Stimulated activated CD4-positive, alpha-beta T cell treated with anti-CD3 and anti-CD28 coated beads, Interleukin-12 subunit alpha, Interleukin-12 subunit beta, amount 100 ng/mL, for 48 hours (primary cell): ENCODE measurements at regions not wholly inside any gene's neighbourhood (a gene's known extent, or its start where the extent isn't known, plus 50 kb on each side); places are given as distances from the start of the nearest gene placed in this dataset.
"Not testable (repeated sequence)": the region's sequence is repeated elsewhere in the genome, so short reads cannot be mapped to it uniquely, and the experiment has no call there.

Experiments
- DNase-seq, 3 donors: peaks; one replicate each; pipeline ENCODE4 v3.0.0-alpha.2; 2020; ENCODE audit warnings: low read depth in 2 of 3, low spot score in 1 of 3

DNA sequence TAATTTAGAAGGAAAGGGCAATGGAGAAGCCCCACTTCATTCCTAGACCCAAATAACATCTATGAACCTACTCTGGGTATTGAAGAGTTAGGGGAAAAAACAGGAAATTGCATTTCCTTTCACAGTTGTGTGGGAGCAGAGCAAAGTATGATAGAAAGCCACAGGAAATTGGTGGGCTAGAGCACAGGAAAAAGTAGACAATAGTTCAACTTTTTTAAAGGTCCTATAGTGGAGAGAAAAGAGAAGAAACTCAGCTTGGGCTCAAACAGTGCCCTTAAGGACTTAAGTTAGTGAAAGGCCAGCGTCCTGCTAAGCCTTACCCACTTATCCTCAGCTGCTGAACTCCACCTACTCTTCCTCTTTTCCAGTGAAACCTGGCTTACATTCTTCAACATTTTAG, 258.1 kb downstream of the DPY19L2 start:
- DNase-seq = no peak

DNA sequence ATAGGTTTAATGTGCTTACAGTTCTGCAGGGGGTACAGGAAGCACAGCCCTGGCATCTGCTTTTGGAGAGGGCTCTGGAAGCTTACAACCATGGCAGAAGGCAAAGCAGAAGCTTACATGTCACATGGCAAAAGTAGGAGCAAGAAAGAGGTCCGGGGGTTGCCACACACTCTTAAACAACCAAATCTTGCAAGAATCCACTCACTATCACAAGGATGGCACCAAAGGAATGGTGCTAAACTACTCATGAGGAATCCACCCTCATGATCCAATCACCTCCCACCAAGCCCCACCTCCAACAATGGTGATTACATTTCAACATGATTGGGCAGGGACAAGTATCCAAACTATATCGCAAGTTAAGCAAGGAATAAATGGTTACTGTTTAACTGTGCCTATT, 255.8 kb upstream of the AVPR1A start:
- DNase-seq = no peak

DNA sequence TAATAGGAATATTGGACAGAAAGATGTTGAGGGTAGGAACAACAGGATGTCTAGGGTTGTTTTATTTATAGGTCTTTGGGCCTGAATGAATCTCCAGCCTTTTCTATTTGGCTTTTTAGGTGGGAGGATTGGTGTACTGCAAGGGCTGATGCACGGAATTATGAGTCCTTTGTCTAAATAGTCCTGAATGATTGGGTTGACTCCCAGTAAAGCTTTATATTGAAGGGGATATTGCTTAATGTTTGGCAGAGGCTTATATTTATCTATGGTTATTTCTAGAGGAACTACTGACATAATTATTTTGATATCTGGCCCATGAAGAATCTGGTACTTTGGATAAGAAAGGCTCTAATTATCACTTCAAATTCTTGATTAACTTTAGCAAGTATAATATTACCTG, 253.6 kb upstream of the AVPR1A start:
- no peak for DNase-seq

DNA sequence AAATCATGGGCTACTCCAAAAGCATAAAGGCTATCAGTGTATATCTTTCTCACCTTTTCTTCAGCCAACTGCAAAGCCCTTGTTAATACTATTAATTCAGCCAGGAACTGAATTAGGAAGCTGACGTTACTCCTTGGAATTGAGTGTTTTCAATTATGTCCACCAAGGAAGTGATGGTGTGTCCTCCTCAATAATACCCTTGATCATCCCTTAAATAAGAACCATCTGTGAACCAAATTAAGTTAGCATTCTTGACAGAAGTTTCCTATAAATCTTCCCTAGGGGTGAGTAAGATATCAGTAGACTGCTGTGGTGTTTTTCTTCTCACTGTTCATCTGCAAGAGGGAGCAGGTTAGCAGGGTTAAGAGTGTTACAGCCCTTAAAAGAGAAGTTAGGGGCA, 252.3 kb upstream of the AVPR1A start:
- no peak for DNase-seq

DNA sequence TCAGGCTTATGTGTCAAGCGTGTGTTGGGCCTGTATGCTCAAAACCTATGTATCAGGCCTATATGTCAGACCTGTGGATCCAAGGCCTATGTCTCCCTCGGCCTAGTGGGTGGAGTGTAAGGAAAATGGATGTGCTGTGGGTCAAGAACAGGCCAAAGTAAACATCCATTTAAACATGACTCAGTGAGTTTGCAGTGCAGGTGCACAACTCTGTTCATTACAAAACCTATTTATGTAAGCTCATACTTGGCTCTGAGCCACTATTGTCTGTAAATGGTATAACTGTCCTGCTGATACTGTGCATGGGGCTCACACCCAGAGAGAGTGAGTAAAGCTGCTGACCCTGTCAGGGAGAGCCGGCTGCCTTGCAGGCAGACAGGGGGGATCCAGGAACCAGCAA, 249.7 kb upstream of the AVPR1A start:
- no peak for DNase-seq

DNA sequence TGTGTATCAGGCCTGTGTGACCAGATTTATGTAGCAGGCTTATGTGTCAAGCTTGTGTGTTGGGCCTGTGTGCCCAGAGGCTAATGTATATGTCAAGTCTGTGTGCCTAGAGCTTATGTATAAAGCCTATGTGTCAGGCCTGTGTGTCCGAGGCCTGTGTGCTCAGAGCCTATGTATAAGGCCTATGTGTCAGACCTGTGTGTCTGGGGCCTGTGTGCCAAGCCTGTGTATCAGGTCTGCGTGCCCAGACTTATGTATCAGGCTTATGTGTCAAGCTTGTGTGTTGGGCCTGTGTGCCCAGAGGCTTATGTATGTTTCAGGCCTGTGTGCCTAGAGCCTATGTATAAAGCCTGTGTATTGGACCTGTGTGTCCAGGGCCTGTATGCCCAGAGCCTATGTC, 249.3 kb upstream of the AVPR1A start:
- no peak for DNase-seq

DNA sequence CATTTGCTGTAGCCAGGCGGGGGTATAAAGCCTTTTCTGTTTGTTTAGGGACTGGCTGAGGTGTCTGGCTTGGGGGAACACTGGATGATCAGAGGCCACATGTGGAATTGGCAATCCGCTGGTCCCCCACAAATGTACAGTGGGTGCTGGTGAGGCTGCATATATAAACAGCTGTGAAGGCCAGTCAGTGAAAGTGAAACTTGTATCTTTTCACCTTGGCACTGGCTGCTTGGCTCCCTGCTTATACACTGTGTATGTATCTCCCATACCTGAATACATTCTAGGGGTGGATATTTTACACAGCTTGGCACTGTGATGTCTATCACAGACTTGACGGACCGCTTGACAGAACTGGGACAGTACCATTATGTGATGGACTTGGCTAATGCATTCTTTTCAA, 246.8 kb upstream of the AVPR1A start:
- DNase-seq = no peak

DNA sequence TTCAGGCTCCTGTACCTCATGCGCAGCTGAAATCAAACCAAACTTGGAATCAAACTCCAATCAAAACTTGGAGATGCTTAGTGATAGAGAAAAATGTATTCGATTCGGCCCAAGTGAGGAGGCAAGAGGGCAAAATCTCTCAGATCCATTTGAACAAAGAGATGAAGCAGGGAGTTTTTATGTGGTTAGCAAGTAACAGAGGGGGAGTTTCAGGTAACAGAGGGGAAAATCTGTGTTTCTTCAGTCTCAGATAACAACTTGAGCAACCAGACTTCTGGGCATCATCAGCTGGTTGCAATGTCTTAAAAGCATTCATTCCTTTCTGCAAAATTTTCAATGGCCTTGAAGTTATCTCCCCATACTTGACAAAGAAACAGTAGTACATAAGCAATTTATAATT, 245.1 kb upstream of the AVPR1A start:
- no peak for DNase-seq

DNA sequence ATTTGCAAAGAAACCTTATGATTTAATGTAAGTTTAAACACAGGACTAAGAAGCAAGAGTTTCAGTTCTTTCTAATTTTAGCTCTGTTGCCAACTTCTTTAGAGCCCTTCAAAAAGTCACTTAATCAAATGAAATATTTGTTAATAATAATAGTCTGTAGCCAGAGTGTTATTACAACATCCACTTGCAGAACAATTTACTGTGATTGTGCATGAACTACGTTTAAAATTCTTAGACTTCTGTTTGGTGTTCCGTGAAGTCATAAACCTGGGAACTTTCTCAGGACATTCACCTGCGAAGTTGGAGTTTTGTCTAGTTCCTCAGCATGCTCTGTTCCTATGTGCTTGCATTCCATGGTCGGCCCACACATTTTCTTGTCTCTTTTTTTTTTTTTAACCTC, 244.0 kb upstream of the AVPR1A start:
- DNase-seq = no peak

DNA sequence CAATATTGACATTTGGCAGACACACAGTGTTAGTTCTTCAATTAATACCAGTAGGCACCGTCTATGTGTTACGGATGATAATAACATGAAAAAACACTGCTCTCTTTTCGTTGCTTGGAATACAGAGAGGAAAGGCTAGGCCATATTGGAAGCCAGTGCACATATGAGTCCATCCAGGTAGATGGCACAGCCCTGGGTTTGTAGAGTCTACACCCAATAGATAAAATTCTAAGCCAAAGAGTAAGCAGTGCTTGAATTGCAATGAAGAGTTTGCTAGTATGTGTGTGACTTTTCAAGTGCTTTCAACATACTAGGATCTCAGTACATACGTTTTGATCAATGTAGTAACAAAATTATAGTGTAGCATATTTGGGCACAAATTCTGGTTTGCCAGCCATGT, 243.3 kb upstream of the AVPR1A start:
- DNase-seq = no peak

DNA sequence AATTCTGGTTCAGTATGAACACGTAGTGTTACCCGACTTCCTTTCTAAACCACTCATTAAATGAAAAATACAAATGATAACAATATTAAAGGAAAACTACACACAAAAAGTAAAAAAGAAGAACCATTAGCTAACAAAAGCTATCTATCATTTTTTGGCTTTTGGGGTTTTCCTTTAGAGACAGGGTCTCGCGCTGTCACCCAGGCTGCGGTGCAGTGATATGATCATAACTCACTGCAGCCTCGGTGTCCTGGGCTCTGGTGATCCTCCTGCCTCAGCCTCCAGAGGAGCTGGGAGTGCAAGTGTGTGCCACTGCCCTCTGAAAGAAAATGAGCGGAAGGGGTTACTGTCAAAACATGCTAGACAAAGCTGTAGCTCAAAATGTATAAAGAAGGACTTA, 238.2 kb upstream of the AVPR1A start:
- no peak for DNase-seq

DNA sequence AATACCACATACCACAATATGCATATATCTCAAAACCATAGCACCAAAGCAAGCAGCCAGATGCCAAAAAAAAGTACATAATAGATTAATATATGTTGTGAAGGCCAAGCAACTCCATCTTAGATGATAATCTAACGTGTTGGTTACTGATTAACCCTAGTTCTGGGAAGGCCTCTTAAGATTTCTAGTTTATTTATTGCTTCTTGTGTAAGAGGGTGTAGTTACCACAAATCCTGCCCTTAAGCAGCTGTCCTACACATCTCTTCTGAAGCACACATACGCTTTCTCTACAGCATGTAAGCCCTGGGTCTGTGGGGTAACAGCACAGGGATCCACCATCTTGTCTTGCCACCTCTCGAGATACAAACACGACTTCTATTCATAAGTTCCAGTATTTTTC, 236.8 kb upstream of the AVPR1A start:
- no peak for DNase-seq

DNA sequence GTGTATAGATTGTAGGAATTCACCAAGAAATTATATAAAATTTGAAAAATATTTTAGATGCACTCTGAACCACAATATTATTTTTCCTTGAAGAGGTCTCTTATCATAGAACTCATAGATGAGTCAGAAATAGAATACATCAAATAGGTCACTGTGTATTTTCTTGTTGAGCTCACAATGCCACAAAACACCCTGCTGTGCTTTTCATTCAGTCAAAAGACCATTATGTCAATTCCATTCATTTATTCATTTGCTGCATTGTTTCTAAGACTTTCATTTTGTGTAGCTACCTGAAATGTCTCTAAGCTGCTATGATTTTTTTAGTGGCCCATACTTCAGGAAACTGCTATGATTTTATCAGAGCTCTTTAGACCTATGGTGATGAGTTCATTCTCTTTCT, 231.9 kb upstream of the AVPR1A start:
- DNase-seq = no peak

DNA sequence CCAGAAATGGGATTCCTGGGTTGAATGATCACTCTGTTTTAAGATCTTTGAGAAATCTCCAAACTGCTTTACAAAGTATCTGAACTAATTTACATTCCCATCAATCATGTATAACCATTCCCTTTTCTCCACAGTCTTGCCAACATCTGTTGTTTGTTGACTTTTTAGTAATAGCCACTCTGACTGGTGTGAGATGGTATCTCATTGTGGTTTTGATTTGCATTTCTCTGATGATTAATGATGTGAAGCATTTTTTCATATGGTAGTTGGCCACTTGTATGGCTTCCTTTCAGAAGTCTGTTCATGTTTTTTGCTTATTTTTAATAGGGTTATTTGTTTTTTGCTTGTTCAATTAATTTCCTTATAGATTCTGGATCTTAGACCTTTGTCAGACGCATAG, 211.8 kb upstream of the AVPR1A start:
- no peak for DNase-seq

DNA sequence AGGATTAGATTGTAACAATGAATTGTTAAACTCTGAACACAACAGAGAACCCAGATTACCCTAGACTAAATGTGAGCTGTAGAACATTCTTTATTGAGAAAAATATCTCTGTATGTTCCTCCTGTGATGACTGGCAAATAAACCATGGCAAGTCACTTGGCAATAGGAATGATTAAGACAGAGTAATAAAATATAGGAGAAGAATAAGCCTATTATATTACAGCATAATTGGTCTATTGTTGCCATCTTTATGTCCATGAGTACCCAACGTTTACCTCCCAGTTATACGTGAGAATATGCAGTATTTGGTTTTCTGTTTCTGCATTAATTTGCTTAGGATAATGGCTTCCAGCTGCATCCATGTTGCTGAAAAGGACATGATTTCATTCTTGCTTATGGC, 211.2 kb upstream of the AVPR1A start:
- DNase-seq = no peak

DNA sequence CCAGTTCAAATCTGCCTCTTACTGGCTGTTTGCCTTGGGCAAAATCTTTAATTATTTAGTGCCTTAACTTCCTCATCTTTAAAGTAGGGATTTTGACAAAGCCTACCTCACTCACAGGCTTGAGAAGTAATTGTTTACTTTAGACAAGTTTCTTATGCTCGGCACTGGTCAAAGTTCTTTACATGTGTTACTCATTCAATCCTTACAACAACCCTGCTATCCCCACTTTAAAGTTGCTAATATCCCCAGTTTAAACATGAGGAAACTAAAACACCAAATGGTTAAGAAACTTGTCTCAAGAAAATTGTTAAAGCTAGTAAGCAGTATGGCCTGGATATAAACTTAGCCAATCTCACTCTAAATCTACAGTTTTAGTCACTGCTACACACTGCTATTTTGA, 204.0 kb upstream of the AVPR1A start:
- DNase-seq = no peak

DNA sequence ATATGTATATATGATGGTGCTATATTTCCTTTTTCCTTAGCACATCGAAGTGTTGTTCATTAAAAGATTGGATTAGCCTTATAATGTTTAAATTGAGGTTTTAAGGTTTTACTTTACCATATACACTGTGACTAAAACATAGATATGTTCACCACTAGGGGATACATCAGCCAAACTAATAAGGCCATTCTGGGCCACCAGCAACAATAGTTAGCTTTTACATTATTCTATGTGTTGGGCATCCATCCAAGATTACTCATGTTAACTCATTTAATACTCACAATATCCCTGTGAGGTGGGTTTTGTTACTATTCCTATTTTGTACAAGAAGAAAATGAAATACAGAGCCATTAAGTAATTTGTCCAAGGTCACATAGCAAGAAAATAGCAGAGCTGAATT, 202.6 kb upstream of the AVPR1A start:
- DNase-seq = no peak

DNA sequence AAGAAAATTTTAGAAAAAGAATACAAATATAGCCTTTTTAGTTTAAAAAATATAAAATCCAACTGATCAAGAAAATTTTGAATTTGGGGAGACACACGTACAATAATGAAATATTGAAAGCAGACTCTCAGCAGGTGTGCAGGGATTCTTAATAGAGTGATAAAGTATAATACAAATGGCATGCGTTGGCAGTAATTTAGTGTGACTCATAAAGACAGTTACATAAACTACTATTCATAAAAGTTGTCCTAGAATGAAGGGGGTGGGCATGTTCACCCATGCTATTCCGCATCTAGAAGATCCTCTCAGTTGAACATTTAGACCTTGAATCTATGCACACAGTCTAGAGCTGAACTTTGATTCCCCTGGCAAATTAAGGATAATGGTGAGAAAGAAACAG, 200.4 kb upstream of the AVPR1A start:
- no peak for DNase-seq

DNA sequence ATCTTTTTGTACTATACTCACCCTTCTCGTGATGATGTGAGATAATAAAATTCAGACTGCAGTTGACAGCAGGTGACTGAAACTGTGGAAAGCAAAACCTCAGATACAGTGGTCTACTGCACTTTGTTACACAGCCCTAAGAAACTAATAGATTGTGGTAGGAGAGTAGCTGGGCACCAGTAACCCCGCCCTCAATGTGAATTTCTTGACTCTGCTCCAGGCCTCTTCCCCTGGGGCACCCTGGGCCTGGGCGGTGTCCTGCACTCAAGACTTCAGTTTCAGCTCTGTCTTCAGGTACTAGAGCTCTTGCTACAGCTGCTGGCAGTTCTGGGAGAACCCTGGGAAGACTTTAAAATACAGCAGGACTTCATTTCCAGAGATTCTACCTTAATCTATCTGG, 197.6 kb upstream of the AVPR1A start:
- no peak for DNase-seq

DNA sequence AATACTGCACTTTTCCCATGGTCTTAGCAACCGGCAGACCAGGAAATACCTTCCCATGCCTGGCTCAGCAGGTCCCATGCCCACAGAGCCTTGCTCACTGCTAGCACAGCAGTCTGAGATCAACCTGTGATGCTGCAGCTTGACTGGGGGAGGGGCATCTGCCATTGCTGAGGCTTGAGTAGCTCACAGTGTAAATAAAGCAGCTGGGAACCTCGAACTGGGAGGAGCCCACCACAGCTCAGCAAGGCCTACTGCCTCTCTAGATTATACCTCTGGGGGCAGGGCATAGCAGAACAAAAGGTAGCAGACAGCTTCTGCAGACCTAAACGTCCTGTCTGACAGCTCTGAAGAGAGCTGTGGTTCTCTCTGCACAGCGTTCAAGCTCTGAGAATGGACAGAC, 186.2 kb upstream of the AVPR1A start:
- not testable (repeated sequence) for DNase-seq

DNA sequence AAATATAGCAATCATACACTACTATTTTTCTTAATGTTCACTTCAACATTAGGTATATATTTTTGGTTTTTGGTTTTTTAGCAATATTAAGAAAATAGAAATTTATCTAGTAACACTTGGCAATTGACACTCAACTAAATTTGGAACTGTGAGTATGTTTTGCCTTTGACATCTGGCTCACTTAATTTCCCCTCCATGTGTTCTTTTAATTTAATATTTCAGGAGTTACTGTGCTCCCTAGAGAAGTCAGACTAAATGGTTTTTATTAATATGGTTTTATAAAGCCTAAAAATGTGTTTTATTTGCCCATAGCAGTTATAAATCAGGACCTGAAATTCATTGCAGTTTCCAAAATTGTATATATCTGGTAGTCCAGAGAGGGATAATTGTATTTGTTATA, 175.3 kb upstream of the AVPR1A start:
- DNase-seq = no peak

DNA sequence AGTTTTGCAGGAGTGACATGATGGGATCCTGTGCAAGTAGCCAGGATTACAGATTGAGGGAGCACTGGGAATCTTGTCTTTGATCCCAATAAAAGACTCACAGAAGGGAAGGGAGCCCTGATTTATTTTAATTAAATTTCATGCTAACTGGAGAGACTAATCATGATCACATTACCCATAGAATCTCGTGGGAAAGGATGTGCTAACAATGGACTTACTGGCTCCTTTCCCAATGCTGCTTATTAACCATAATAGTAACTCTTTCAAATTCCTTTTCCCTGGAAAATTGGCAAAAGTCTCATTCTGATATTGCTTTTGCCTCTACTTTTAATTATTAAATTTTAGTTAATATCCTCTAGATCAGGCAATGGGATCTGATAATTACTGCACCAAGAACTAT, 174.8 kb upstream of the AVPR1A start:
- DNase-seq = no peak

DNA sequence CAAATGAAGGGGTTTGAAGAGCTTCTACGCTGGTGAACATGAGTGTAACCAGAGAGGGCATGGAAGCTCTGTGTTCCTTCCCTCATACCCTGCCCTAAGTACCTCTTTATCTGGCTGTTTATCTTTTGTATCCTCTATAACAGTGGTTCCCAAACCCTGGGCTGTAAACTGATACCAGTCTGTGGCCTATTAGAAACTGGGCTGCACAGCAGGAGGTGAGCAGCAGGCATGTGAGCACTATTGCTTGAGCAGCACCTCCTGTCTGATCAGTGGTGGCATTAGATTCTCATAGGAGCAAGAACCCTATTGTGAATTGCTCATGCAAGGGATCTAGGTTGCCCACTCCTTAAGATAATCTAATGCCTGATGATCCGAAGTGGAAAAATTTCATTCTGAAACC, 172.9 kb upstream of the AVPR1A start:
- DNase-seq = no peak

DNA sequence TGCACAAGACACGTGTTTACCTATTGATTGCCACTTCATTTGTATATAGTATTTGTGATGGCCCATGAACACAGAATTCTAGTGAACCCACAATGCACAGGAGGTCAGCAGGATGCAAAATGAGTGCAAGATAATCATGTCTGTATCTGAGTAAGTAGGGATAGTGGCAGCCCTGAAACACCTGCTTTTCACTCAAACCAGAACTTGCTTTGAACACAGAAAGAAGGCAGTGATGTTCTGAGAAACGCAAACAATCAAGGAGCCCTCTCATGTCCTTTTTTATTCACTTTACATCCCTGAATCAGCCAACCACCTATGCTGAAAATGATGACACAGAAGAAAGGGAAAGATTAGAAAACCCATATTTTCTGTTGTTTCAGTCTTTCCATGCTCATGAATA, 170.4 kb upstream of the AVPR1A start:
- DNase-seq = no peak
